Mucosa of stomach (tissue), 1 donor: ENCODE measurements at regions not wholly inside any gene's neighbourhood (a gene's known extent, or its start where the extent isn't known, plus 50 kb on each side); places are given as distances from the start of the nearest gene placed in this dataset.

Experiments
- H3K27me3 ChIP-seq: one replicate; pipeline ENCODE4 v1.7.0; 2013; ENCODE audit warnings: mild to moderate bottlenecking, low read length; ENCODE audit not compliant: control insufficient read depth, insufficient read depth
- H3K36me3 ChIP-seq: one replicate; pipeline ENCODE4 v1.7.0; 2013; ENCODE audit warnings: low read length; ENCODE audit not compliant: control insufficient read depth, insufficient read depth
- H3K4me1 ChIP-seq: one replicate; pipeline ENCODE4 v1.7.0; 2013; ENCODE audit warnings: mild to moderate bottlenecking, low read length; ENCODE audit not compliant: control insufficient read depth, insufficient read depth
- H3K4me3 ChIP-seq: one replicate; pipeline ENCODE4 v1.7.0; 2013; ENCODE audit warnings: low read length
- H3K9ac ChIP-seq: one replicate; pipeline ENCODE4 v1.7.0; 2013; ENCODE audit warnings: mild to moderate bottlenecking, low read length, moderate library complexity
- H3K9me3 ChIP-seq: one replicate; pipeline ENCODE4 v1.7.0; 2013; ENCODE audit warnings: mild to moderate bottlenecking, low read length, moderate library complexity; ENCODE audit not compliant: control insufficient read depth
- donor health status: Pancreatic carcinoma.

- Histone ChIP-seq H3K9ac (no peak overlapping the region), H3K4me3 (no peak overlapping the region), H3K9me3 (no peaks in the 10 kb centered on the region), H3K36me3 (no peaks in the 10 kb centered on the region), H3K4me1 (peaks cover 19% of the 10 kb centered on the region), H3K27me3 (no peaks in the 10 kb centered on the region)
Measured at GRCh38 chr5:125014202-125014601, 267.8 kb upstream of the ZNF608 start.

GRCh38 chr5:125017796-125018195, 271.4 kb upstream of the ZNF608 start:
- Histone ChIP-seq H3K36me3 (no peaks in the 10 kb centered on the region), H3K4me1 (peaks cover 8% of the 10 kb centered on the region), H3K4me3 (no peak overlapping the region)

GRCh38 chr5:125023673-125024072, 277.2 kb upstream of the ZNF608 start:
- Histone ChIP-seq H3K9me3 (no peaks in the 10 kb centered on the region), H3K36me3 (no peaks in the 10 kb centered on the region), H3K27me3 (no peaks in the 10 kb centered on the region), H3K4me3 (no peak overlapping the region), H3K4me1 (peaks cover 11% of the 10 kb centered on the region), H3K9ac (no peak overlapping the region)

More at GRCh38 chr5:125017796-125018195, 271.4 kb upstream of the ZNF608 start:
- Histone ChIP-seq H3K9ac (no peak overlapping the region), H3K9me3 (no peaks in the 10 kb centered on the region), H3K27me3 (no peaks in the 10 kb centered on the region)

GRCh38 chr5:125026867-125027731, 280.7 kb upstream of the ZNF608 start:
- H3K36me3 ChIP-seq = no peaks in the 10 kb centered on the region
- H3K4me3 ChIP-seq = no peak overlapping the region
- H3K4me1 ChIP-seq = peaks cover 11% of the 10 kb centered on the region
- no peaks in the 10 kb centered on the region for H3K9me3 ChIP-seq
- no peaks in the 10 kb centered on the region for H3K27me3 ChIP-seq
- no peak overlapping the region for H3K9ac ChIP-seq

GRCh38 chr5:125032286-125032685, 285.8 kb upstream of the ZNF608 start:
- Histone ChIP-seq H3K36me3 (no peaks in the 10 kb centered on the region), H3K9me3 (no peaks in the 10 kb centered on the region), H3K9ac (no peak overlapping the region), H3K27me3 (no peaks in the 10 kb centered on the region), H3K4me3 (no peak overlapping the region), H3K4me1 (peaks cover 6% of the 10 kb centered on the region)

- Histone ChIP-seq H3K4me3 (no peak overlapping the region), H3K9me3 (no peaks in the 10 kb centered on the region), H3K9ac (no peak overlapping the region), H3K36me3 (no peaks in the 10 kb centered on the region), H3K4me1 (no peaks in the 10 kb centered on the region), H3K27me3 (no peaks in the 10 kb centered on the region)
Measured at GRCh38 chr5:125033602-125034001, 287.2 kb upstream of the ZNF608 start.

- no peak overlapping the region for H3K9ac ChIP-seq
- no peaks in the 10 kb centered on the region for H3K9me3 ChIP-seq
- H3K36me3 ChIP-seq = no peaks in the 10 kb centered on the region
- no peaks in the 10 kb centered on the region for H3K4me1 ChIP-seq
- H3K27me3 ChIP-seq = no peaks in the 10 kb centered on the region
- H3K4me3 ChIP-seq = no peak overlapping the region
Measured at GRCh38 chr5:125034331-125034730, 287.9 kb upstream of the ZNF608 start.

- H3K9me3 ChIP-seq = no peaks in the 10 kb centered on the region
- no peaks in the 10 kb centered on the region for H3K27me3 ChIP-seq
- H3K4me3 ChIP-seq = no peak overlapping the region
- H3K9ac ChIP-seq = no peak overlapping the region
- H3K36me3 ChIP-seq = no peaks in the 10 kb centered on the region
- no peaks in the 10 kb centered on the region for H3K4me1 ChIP-seq
Measured at GRCh38 chr5:125036494-125036893, 290.1 kb upstream of the ZNF608 start.

- Histone ChIP-seq H3K36me3 (no peaks in the 10 kb centered on the region), H3K9me3 (no peaks in the 10 kb centered on the region), H3K4me1 (no peaks in the 10 kb centered on the region), H3K4me3 (no peak overlapping the region), H3K27me3 (no peaks in the 10 kb centered on the region), H3K9ac (no peak overlapping the region)
Measured at GRCh38 chr5:125037020-125037419, 290.6 kb upstream of the ZNF608 start.

- Histone ChIP-seq H3K27me3 (no peaks in the 10 kb centered on the region), H3K9ac (no peak overlapping the region), H3K4me1 (no peaks in the 10 kb centered on the region), H3K36me3 (no peaks in the 10 kb centered on the region), H3K9me3 (no peaks in the 10 kb centered on the region), H3K4me3 (no peak overlapping the region)
Measured at GRCh38 chr5:125037530-125037929, 291.1 kb upstream of the ZNF608 start.

GRCh38 chr5:125038477-125038876, 292.0 kb upstream of the ZNF608 start:
- no peak overlapping the region for H3K9ac ChIP-seq
- H3K4me1 ChIP-seq = peaks cover under 1% of the 10 kb centered on the region
- H3K4me3 ChIP-seq = no peak overlapping the region
- no peaks in the 10 kb centered on the region for H3K9me3 ChIP-seq
- no peaks in the 10 kb centered on the region for H3K36me3 ChIP-seq
- no peaks in the 10 kb centered on the region for H3K27me3 ChIP-seq

- Histone ChIP-seq H3K4me1 (peaks cover 12% of the 10 kb centered on the region), H3K4me3 (no peak overlapping the region), H3K9ac (no peak overlapping the region), H3K27me3 (no peaks in the 10 kb centered on the region), H3K9me3 (no peaks in the 10 kb centered on the region), H3K36me3 (no peaks in the 10 kb centered on the region)
Measured at GRCh38 chr5:125041798-125042197, 295.4 kb upstream of the ZNF608 start.
